AG10803 (cell line): ENCODE measurements at regions not wholly inside any gene's neighbourhood (a gene's known extent, or its start where the extent isn't known, plus 50 kb on each side); places are given as distances from the start of the nearest gene placed in this dataset.
"Not testable (repeated sequence)": the region's sequence is repeated elsewhere in the genome, so short reads cannot be mapped to it uniquely, and the experiment has no call there.

Source experiments
- DNase-seq: peaks from one replicate; pipeline ENCODE4 v3.0.0; 2010; ENCODE audit warnings: low read depth
- H3K4me3 ChIP-seq: 2 replicates; pipeline ENCODE4 v1.5.1; 2011; ENCODE audit warnings: mild to moderate bottlenecking, low read length, control low read depth
- TF ChIP-seq, protein P1 (sequence below): conservative IDR thresholded peaks from 2 replicates; pipeline ENCODE4 v1.5.1; 2011; ENCODE audit warnings: mild to moderate bottlenecking, low read length, control low read depth, inconsistent platforms

DNA sequence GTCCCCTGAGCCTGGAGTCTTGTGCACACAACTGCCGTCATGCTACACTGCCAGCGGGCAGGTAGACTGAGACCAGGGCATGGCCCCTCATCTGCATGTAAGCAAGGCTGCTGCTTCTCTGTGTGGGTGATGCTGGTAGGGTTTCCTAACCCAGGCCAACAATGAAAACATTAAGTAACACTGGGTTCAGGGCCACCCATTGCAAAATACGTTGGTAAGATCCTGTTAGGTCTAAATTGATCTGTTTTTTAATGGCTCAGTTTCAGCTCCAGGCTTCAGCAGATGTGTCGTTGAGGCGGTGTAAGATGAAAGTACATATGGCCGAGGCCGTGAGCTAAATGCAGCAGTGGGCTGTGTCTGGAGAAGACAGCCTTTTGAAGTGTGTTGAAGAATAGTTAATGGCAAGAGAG lies 383.4 kb downstream of the IRS2 start:
- TF ChIP-seq, protein P1, sequence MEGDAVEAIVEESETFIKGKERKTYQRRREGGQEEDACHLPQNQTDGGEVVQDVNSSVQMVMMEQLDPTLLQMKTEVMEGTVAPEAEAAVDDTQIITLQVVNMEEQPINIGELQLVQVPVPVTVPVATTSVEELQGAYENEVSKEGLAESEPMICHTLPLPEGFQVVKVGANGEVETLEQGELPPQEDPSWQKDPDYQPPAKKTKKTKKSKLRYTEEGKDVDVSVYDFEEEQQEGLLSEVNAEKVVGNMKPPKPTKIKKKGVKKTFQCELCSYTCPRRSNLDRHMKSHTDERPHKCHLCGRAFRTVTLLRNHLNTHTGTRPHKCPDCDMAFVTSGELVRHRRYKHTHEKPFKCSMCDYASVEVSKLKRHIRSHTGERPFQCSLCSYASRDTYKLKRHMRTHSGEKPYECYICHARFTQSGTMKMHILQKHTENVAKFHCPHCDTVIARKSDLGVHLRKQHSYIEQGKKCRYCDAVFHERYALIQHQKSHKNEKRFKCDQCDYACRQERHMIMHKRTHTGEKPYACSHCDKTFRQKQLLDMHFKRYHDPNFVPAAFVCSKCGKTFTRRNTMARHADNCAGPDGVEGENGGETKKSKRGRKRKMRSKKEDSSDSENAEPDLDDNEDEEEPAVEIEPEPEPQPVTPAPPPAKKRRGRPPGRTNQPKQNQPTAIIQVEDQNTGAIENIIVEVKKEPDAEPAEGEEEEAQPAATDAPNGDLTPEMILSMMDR = no peak
- peak; percentile 39 for DNase-seq

DNA sequence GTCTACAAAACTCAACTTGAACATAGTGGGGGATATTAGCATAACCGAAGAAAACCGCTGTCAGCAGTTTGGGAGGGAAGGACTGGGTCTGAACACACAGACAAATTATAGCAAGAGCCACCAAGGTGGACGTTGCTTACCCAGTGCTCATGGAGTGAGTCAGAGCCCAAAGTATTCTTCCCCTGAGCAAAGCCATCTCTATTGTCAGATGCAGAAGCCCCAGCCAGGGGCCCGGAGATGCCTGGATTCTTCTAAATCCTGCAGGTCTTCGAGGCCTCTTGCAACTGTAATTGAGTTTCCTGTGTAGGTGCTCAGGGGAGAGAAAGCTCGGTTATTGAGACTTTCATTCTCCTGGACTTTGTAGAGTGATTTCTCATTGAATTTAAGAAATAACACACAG lies 384.5 kb downstream of the IRS2 start:
- DNase-seq = no peak
- TF ChIP-seq, protein P1 = no peak
- H3K4me3 ChIP-seq = no peak overlapping the region

More for the DNA sequence above, 383.4 kb downstream of the IRS2 start:
- H3K4me3 ChIP-seq = no peak overlapping the region

DNA sequence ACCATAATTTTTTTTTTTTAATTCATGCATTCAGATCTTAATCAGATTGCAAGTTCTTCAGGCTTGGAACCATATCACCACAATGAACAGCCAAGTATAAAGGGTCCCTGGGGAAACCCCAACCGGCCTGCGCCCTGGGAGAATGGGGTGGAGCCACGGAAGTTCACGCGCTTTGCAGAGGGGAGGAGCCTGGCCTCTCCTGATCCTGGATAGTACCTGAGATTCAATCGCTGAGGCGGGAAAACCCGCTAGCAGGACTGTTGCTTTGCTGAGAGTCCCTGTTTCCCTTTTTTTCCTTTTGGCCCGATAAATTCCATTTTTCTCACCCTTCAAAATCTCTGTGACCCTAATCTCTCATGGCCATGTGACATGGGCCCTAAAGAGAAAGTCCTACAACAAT lies 385.1 kb downstream of the IRS2 start:
- no peak for DNase-seq
- TF ChIP-seq, protein P1 = no peak
- no peak overlapping the region for H3K4me3 ChIP-seq

DNA sequence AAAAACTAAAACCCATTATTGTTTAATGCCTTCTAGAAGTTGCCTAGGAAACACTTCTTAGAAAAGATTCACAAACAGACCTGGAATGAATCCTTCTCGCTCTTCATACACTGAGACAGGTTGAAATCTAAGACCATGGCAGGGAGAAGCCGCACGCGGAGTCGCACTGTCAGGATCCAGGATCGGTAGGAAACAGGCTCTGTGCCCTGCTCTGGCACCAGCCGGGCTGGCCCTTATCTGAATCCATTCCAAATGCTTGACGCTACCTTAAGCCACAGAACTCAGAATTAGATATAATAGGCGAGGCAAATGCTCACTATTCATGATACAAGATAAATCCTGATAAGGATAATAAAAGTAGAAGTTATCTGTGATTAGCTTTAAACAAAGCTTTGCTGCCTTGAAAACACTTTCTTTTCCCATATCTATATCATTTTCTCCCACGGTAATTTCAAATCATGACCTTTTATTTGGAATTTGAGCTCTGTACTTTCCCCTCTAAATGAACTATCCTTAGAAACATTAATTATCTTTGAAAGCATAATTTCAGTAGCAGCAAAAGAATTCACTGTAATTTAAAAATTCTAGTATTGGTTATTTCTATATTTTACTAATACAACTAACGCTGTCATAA lies 385.6 kb downstream of the IRS2 start:
- H3K4me3 ChIP-seq = no peak overlapping the region
- TF ChIP-seq, protein P1 = no peak
- DNase-seq = no peak

DNA sequence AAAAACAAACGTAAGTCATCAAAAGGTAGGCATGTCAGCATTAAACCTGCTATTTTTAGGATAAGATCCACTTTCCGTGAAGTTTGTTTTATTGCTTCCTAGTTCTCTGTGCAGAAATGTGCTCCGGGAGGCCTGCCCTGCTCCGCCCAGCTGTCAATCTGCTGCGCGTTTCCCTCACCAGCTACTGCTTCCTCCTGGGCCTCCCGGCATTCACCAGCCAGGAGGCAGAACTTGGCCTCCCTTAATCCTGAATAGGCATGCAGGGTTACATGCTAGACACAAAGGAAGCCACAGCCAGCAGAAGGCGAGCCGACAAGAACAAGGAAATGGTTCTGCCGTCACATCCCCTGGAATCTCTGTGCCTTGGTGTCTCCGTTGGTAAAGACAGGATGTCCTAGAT lies 386.2 kb downstream of the IRS2 start:
- TF ChIP-seq, protein P1 = no peak
- no peak for DNase-seq
- no peak overlapping the region for H3K4me3 ChIP-seq

DNA sequence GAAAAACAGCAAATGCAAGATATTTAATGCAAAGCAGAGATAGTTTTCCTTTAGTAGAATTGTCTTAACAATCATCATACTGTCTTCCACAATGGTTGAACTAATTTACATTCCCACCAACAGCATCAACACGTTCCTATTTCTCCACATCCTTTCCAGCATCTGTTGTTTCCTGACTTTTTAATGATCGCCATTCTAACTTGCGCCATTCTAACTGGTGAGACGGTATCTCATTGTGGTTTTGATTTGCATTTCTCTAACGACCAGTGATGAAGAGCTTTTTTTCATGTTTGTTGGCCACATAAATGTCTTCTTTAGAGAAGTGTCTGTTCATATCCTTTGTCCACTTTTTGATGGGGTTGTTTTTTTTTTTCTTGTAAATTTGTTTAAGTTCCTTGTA lies 388.3 kb downstream of the IRS2 start:
- not testable (repeated sequence) for H3K4me3 ChIP-seq, DNase-seq

DNA sequence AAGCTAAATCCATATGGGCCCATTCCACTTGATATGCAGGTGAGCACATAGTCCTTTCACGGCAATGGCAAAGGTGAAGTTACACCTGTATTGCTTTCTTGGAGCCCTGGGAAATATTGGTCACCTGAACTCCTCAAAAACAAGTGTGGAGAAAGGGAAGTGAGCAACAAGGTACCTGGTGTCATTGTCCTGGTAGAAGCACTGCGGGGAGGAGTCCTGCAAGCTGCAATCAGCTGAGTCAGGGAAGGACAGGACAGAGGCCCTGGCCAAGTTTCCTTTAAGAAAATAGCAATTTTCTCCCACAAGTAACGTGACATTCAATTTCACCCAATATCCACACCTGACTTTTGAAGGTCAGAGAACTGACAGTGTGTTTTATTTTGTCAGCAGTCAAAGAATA lies 389.1 kb downstream of the IRS2 start:
- no peak for DNase-seq
- no peak overlapping the region for H3K4me3 ChIP-seq
- TF ChIP-seq, protein P1 = no peak

DNA sequence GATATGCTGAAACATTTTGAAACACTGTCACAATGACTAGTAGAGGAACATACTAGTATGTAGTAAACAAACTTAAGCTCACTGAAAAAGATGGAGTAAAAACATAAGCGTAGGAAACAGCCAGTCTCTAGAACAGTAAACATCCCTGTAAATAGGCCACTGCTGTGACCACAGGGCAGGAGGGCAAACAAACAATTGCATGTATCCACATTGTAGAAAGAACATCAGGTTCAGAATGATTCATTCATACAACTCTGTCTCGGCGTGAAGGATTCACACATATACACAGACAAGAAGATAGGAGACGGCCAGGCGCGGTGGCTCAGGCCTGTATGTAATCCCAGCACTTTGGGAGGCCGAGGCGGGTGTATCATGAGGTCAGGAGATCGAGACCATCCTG lies 390.1 kb downstream of the IRS2 start:
- H3K4me3 ChIP-seq = no peak overlapping the region
- TF ChIP-seq, protein P1 = no peak
- DNase-seq = no peak
